ENCODE measurements at regions not wholly inside any gene's neighbourhood (a gene's known extent, or its start where the extent isn't known, plus 50 kb on each side); places are given as distances from the start of the nearest gene placed in this dataset.

DNA sequence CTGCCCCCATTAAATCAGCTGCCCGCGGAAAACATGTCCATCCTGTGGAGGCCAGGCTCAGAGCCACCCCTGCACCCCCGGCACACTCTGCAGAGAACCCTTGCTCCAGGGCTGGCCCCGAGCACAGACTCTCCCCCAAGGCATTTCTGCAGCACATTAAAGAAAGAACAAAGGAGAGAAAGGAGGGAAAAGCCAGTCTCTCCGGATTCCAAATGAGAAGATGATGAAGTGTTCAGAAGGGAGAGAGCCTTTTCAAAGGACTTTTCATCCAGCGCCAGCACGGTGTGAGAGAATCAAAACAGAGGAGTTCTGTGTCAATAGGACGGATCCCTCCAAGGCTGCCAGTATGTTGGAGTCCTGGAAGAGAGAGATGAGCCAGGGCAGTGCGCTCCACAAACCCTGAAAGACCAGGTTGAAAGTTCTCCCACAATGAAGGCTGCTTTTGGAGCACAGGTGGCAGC lies 498.3 kb downstream of the NPHP4 start:
- no peaks in the 10 kb centered on the region for H3K27me3 ChIP-seq (replicated peaks)
- H3K36me3 ChIP-seq: no peaks in the 10 kb centered on the region
- no peak overlapping the region for H3K4me3 ChIP-seq
- no peak for DNase-seq (ENCODE audit: low read depth in 1 of 2, low spot score in 2 of 2)
- no peaks in the 10 kb centered on the region; the same call in 1 of the 2 replicates for H3K9me3 ChIP-seq (replicated peaks)
- no peak overlapping the region for H3K27ac ChIP-seq
- no peaks in the 10 kb centered on the region for H3K4me1 ChIP-seq (replicated peaks)

DNA sequence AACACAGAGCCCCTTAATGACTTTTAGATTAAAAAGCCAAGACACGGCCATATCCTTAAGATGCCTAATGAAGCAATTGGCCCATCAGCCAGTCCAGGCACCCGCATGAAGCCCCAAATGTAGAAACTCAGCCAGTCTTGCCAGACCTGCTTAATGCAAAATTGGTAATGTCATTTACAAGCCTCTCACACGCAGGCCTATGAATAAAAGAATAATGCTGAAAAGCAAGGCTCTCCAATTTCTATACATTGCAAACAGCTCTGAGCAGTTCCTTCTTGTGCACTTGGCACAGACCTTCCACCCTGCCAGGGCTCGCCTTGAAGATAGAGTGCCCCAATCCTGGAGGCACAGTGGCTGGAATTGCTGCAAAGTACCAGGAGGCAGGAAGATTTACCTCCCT lies 498.9 kb downstream of the NPHP4 start:
- Histone ChIP-seq H3K9me3 (replicated peaks) (no peaks in the 10 kb centered on the region; the same call in 1 of the 2 replicates), H3K4me1 (replicated peaks) (no peaks in the 10 kb centered on the region), H3K27me3 (replicated peaks) (no peaks in the 10 kb centered on the region), H3K36me3 (no peaks in the 10 kb centered on the region), H3K4me3 (no peak overlapping the region), H3K27ac (no peak overlapping the region)
- no peak for DNase-seq (ENCODE audit: low read depth in 1 of 2, low spot score in 2 of 2)

DNA sequence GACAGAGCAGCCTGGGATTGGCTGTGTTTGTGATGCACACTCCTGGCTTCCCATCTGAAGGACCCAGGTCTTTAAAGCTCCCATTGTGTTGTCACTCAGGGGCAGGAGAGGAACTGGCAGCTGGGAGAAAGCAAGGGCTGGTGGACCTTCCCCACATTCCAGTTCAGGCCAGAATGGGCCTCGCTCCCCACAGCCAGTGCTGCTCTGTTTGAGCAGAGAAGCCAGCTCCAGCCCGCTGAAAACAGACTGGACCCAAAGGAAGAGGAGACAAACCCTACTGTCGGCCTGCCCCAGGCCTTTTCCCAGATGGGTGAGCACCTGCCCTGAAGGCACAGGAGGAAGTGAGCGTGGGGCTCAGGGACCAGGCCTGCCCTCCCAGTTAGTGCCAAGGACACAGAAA lies 499.4 kb downstream of the NPHP4 start:
- Histone ChIP-seq H3K9me3 (replicated peaks) (no peaks in the 10 kb centered on the region; the same call in 1 of the 2 replicates), H3K4me1 (replicated peaks) (no peaks in the 10 kb centered on the region), H3K36me3 (no peaks in the 10 kb centered on the region), H3K27ac (no peak overlapping the region), H3K4me3 (no peak overlapping the region), H3K27me3 (replicated peaks) (no peaks in the 10 kb centered on the region)
- DNase-seq (ENCODE audit: low read depth in 1 of 2, low spot score in 2 of 2): no peak

DNA sequence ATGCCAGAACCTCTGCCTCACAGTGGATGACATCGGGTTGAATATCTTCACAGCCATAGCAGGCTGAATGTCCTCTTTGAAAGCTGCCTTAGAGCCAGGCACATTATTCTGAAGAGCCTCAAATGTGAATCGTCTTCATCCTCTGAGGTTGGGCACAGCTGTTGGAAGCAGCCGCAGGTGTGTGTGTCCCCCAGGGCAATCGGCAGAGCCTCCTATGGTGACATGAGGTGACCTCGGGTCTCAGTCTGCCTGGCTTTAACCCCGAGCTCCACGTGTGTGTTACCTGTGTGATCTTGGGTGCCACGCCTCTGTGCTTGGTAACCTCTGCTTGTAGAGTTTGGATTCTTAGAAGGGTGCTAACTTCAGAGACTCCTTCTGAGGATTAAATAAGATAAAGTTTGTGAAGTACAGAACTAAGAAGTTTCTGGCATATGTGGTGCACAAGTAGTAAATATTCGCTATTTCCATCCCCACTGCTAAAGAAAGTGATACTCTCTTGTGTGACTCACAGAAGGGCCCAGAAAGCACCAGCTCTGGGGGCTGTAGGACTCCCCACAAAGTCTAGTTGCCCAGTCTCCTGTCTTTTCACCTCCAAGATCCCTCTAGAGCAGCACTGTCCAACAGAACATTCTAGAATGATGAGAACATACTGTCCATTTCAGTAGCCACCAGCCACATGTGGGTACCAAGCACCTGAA lies 500.9 kb downstream of the NPHP4 start:
- H3K4me1 ChIP-seq (replicated peaks): no peaks in the 10 kb centered on the region
- no peak overlapping the region for H3K27ac ChIP-seq
- no peaks in the 10 kb centered on the region; the same call in 1 of the 2 replicates for H3K9me3 ChIP-seq (replicated peaks)
- no peaks in the 10 kb centered on the region for H3K27me3 ChIP-seq (replicated peaks)
- H3K36me3 ChIP-seq: no peaks in the 10 kb centered on the region
- no peak for DNase-seq (ENCODE audit: low read depth in 1 of 2, low spot score in 2 of 2)
- H3K4me3 ChIP-seq: no peak overlapping the region

DNA sequence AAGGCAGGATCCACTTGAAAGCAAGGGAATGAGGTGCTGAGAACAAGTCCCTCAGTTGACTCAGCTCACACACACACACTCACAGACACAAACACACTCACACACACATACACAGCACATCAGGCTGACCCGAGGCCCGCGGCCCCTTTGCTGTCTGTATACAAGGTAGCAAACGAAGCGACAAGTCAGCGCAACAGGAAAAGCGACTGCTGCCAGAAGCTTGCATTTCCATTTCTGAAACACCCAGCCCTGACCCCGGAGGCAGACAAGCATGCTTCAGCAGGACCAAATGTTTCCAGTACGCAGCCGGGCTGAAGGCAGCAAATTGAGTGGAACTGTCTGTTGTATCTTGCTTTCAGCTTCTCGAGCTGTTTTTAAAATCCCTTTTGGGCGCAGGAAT lies 501.6 kb downstream of the NPHP4 start:
- no peaks in the 10 kb centered on the region for H3K4me1 ChIP-seq (replicated peaks)
- no peak for DNase-seq (ENCODE audit: low read depth in 1 of 2, low spot score in 2 of 2)
- H3K4me3 ChIP-seq: no peak overlapping the region
- H3K27ac ChIP-seq: no peak overlapping the region
- H3K36me3 ChIP-seq: no peaks in the 10 kb centered on the region
- H3K9me3 ChIP-seq (replicated peaks): no peaks in the 10 kb centered on the region; the same call in 1 of the 2 replicates
- no peaks in the 10 kb centered on the region for H3K27me3 ChIP-seq (replicated peaks)

DNA sequence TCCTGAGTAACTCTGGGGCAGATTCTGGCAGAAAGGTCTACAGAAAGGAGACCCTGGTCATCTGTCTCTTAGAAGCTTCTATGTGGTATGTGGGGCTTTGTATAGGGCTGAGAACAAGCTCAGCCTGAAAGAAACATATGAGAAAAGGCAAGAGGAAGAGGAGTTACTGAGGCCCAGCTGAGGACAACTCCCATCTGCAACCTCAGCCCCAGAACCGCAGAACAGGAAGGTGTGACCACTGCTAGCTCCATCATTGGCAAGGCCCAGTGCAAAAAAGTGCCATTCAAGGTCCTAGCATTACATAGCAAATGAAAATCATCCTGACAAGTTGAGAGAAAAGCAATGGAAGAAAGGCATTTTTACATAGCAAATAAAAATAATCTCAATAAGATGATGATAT lies 503.8 kb downstream of the NPHP4 start:
- Histone ChIP-seq H3K27me3 (replicated peaks) (no peaks in the 10 kb centered on the region), H3K4me3 (no peak overlapping the region), H3K4me1 (replicated peaks) (no peaks in the 10 kb centered on the region), H3K9me3 (replicated peaks) (no peaks in the 10 kb centered on the region; the same call in 1 of the 2 replicates), H3K36me3 (no peaks in the 10 kb centered on the region), H3K27ac (no peak overlapping the region)
- DNase-seq (ENCODE audit: low read depth in 1 of 2, low spot score in 2 of 2): no peak

DNA sequence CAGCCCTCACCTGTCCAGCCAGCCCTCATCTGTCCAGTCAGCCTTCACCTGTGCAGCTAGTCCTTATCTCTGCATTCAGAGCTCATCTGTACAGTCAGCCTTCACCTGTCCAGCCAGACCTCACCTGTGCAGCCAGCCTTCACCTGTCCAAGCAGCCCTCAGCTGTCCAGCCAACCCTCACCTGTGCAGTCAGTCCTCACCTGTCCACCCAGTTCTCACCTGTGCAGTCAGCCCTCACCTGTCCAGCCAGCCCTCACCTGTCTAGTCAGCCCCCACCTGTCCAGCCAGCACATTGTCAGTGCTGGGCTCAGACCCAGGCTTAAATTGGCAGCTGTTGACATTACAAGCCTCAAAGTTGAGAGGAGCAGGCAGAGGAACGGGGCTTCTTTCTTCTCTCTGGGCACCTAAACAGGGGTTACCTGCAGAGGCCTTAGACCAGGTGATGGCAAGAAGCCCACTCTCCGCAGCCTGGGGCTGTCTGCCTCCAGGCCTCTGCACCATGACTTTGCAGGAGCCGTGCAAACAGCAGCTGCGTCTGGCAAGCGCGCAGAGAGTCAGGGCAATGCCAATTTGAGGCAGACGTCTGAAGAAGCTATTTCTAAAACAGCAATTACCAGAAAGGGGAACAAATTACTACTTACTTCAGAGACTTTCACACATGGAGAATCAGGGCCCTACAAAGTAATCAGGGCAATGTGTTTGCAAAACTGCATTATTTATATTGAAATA lies 506.1 kb downstream of the NPHP4 start:
- Histone ChIP-seq H3K36me3 (no peaks in the 10 kb centered on the region), H3K27me3 (replicated peaks) (no peaks in the 10 kb centered on the region)
- no peak for DNase-seq (ENCODE audit: low read depth in 1 of 2, low spot score in 2 of 2)

DNA sequence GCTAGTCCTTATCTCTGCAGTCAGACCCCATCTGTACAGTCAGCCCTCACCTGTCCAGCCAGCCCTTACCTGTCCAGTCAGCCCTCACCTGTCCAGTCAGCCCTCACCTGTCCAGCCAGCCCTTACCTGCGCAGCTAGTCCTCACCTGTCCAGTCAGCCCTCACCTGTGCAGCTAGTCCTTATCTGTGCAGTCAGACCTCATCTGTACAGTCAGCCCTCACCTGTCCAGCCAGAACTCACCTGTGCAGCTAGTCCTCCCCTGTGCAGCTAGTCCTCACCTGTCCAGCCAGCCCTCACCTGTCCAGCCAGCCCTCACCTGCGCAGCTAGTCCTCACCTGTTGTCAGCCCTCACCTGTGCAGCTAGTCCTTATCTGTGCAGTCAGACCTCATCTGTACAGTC lies 506.8 kb downstream of the NPHP4 start:
- DNase-seq (ENCODE audit: low read depth in 1 of 2, low spot score in 2 of 2): no peak
- no peaks in the 10 kb centered on the region for H3K4me1 ChIP-seq (replicated peaks)
- H3K9me3 ChIP-seq (replicated peaks): peaks cover 10% of the 10 kb centered on the region; the same call in 1 of the 2 replicates
- H3K27me3 ChIP-seq (replicated peaks): no peaks in the 10 kb centered on the region
- no peak overlapping the region for H3K4me3 ChIP-seq
- no peak overlapping the region for H3K27ac ChIP-seq
- H3K36me3 ChIP-seq: no peaks in the 10 kb centered on the region

More for the DNA sequence above, 506.1 kb downstream of the NPHP4 start:
- Histone ChIP-seq H3K9me3 (replicated peaks) (peaks cover 10% of the 10 kb centered on the region; the same call in 1 of the 2 replicates), H3K4me3 (no peak overlapping the region), H3K4me1 (replicated peaks) (no peaks in the 10 kb centered on the region), H3K27ac (no peak overlapping the region)

DNA sequence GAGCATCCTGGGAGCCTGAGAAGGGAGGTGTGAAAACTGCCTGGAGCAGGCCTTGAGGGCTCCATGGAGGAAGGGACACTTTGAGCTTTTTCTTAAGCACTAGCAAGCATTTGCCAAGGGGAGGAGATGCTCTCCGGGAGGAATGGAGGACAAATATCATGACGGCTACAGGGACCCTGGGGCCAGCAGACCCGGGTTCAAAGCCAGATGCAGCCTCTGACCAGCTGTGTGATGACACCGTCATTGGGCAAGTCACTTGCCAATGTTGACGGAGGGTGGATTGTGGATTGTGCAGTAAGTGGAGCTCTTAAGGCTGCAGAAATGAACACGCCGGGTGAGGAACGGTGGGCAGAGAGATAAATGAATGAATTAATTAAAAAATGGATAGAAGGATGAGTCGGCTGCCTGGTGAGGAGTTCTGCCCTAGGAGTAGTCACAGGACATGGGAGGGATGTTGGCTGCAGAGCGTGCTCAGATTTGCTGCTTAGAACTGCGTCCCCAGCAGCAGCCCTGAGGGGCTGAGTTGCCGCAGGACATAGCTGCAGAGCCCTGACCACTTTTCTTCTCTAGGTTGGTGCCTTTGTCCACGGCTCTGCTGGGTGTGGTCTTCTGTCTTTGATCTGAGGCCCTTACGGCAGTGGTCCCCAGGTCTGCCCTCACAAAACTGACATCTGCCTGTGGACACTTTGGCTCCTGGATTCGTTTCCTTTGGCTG lies 507.6 kb downstream of the NPHP4 start:
- H3K36me3 ChIP-seq: no peaks in the 10 kb centered on the region
- DNase-seq (ENCODE audit: low read depth in 1 of 2, low spot score in 2 of 2): no peak
- H3K9me3 ChIP-seq (replicated peaks): peaks cover 10% of the 10 kb centered on the region; the same call in 1 of the 2 replicates
- no peaks in the 10 kb centered on the region for H3K4me1 ChIP-seq (replicated peaks)
- H3K27me3 ChIP-seq (replicated peaks): no peaks in the 10 kb centered on the region
- H3K27ac ChIP-seq: no peak overlapping the region
- no peak overlapping the region for H3K4me3 ChIP-seq

DNA sequence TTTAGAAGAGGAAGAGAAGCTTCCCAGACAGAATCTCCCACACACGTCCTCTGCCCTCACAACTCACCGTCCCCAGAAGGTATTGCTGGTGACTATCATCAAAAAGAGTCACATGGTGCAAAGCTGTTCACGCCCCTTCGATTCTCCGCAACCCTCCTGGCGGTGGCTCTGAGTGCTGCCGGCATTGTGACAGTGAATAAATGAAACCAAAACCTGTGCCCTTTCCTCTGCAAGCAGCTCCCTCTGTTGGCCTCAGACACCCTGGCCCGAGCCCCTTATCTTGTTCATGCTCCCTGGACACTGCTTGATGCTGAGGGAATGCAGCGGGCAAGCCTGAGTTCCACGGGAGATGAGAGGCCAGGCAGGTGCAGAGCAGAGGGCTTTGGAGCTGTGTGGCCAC lies 510.3 kb downstream of the NPHP4 start:
- no peaks in the 10 kb centered on the region for H3K36me3 ChIP-seq
- no peaks in the 10 kb centered on the region for H3K27me3 ChIP-seq (replicated peaks)
- H3K27ac ChIP-seq: no peak overlapping the region
- no peak overlapping the region for H3K4me3 ChIP-seq
- peaks cover 15% of the 10 kb centered on the region; the same call in 1 of the 2 replicates for H3K9me3 ChIP-seq (replicated peaks)
- no peaks in the 10 kb centered on the region for H3K4me1 ChIP-seq (replicated peaks)
- no peak for DNase-seq (ENCODE audit: low read depth in 1 of 2, low spot score in 2 of 2)

DNA sequence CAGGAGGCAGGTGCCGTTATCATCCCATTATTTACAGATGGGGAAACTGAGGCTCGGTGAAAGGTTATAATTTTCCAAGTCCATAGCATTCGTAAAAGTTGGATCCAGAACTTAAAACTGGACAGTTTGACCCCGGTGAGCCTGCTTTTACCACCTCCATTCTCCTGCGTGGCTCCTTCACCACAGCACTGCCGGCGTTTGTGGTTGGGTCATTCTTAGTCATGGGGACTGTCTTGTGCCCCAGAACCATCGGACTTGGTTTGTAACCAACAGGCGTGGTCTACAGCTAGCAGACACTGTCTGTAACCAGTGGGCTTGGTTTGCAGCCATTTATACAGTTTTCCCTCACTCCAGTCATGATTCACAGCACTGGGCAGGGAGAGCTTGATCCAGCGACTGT lies 511.3 kb downstream of the NPHP4 start:
- Histone ChIP-seq H3K4me1 (replicated peaks) (no peaks in the 10 kb centered on the region), H3K27me3 (replicated peaks) (no peaks in the 10 kb centered on the region), H3K4me3 (no peak overlapping the region), H3K36me3 (no peaks in the 10 kb centered on the region), H3K9me3 (replicated peaks) (peaks cover 22% of the 10 kb centered on the region; the same call in 1 of the 2 replicates), H3K27ac (no peak overlapping the region)
- DNase-seq (ENCODE audit: low read depth in 1 of 2, low spot score in 2 of 2): no peak

DNA sequence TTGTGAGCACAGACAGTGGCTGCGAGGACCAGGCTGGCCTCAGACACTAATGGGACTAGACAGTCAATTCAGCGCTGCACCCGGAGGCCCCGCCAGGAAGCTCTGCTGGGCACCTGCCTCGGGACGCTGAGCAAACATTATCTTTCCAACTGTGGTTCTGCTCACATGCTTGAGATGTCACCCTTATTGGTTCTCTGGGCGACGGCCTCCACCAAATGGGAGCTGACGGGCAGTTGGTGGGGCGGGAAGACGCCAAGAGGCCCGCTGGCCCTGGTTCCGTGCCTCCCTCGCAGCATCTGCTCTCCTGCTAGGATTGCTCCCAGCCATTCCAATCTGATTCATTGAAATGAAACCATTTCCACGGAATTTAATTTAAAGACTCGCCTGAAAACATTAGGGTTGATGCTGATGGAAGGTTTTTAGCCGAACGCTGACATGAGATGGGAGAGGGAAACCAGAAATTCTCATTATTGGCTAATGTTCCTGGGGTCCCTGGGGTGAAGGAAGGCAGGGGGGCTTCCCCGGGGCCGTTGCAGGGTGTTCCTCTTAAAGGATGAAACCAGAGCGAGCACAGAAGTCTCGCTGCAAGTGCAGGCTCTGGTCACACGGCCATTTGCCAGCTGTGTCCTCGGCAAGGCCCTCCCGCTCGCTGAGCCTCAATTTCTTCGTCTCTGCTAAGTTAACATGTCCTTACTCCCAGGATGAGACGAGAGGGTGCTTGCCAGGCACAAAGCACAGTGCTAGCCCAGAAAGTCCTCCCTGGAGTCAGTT lies 512.2 kb downstream of the NPHP4 start:
- no peaks in the 10 kb centered on the region for H3K27me3 ChIP-seq (replicated peaks)
- no peaks in the 10 kb centered on the region for H3K36me3 ChIP-seq
- peaks cover 22% of the 10 kb centered on the region; the same call in 1 of the 2 replicates for H3K9me3 ChIP-seq (replicated peaks)

DNA sequence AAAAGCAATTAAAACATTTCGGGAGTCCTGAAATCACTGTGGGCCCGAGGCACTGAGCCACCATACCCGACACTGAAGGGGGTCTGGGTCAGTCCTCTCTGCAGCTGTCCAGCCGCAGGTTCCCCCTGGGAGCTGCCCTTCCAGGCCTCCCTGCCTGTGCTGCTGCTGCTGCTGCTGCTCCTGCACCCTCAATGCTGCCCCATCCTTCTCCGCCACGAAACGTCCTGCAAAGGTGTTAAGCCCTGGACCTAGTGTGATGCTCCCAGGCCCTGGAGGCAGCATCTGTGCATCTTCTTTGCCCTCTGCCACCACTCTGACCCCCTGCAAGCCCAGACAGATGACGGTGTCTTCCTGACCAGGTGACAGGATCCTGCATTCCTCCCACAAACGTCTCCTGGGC lies 513.3 kb downstream of the NPHP4 start:
- H3K4me1 ChIP-seq (replicated peaks): no peaks in the 10 kb centered on the region
- H3K27me3 ChIP-seq (replicated peaks): no peaks in the 10 kb centered on the region
- H3K4me3 ChIP-seq: no peak overlapping the region
- H3K36me3 ChIP-seq: no peaks in the 10 kb centered on the region
- H3K27ac ChIP-seq: no peak overlapping the region
- peaks cover 22% of the 10 kb centered on the region; the same call in 1 of the 2 replicates for H3K9me3 ChIP-seq (replicated peaks)
- DNase-seq (ENCODE audit: low read depth in 1 of 2, low spot score in 2 of 2): no peak

More for the DNA sequence above, 512.2 kb downstream of the NPHP4 start:
- no peak overlapping the region for H3K4me3 ChIP-seq
- DNase-seq (ENCODE audit: low read depth in 1 of 2, low spot score in 2 of 2): no peak
- H3K27ac ChIP-seq: no peak overlapping the region
- no peaks in the 10 kb centered on the region for H3K4me1 ChIP-seq (replicated peaks)
